Smooth muscle cell (in vitro differentiated cells): ENCODE measurements at regions not wholly inside any gene's neighbourhood (a gene's known extent, or its start where the extent isn't known, plus 50 kb on each side); places are given as distances from the start of the nearest gene placed in this dataset.

ENCODE experiments used
- DNase-seq: peaks from one replicate; lab custom pipeline; 2025; ENCODE audit not compliant: unreplicated experiment; lab: John Stamatoyannopoulos, UW
- H2AFZ ChIP-seq: fragments of 200-600 bp; sonication (generic); 2 replicates; pipeline ENCODE4 v1.6.0; 2016; ENCODE audit warnings: antibody characterized with exemption, low read depth, mild to moderate bottlenecking
- H3F3A ChIP-seq: fragments of 200-600 bp; sonication (generic); 2 replicates; pipeline ENCODE4 v1.6.0; 2017; ENCODE audit warnings: antibody characterized with exemption, low read depth
- H3K27ac ChIP-seq: fragments of 200-600 bp; sonication (generic); 2 replicates; pipeline ENCODE4 v1.5.1; 2016; ENCODE audit warnings: low read depth, mild to moderate bottlenecking
- H3K27me3 ChIP-seq: fragments of 200-600 bp; sonication (generic); 2 replicates; pipeline ENCODE4 v1.6.1; 2016; ENCODE audit warnings: low read depth, mild to moderate bottlenecking
- H3K36me3 ChIP-seq: fragments of 200-600 bp; sonication (generic); 2 replicates; pipeline ENCODE4 v1.5.1; 2016; ENCODE audit warnings: low read depth
- H3K4me1 ChIP-seq: fragments of 200-600 bp; sonication (generic); 2 replicates; pipeline ENCODE4 v1.5.1; 2016; ENCODE audit warnings: low read depth
- H3K4me2 ChIP-seq: fragments of 200-600 bp; sonication (generic); 2 replicates; pipeline ENCODE4 v1.6.0; 2016; ENCODE audit warnings: mild to moderate bottlenecking
- H3K4me3 ChIP-seq: fragments of 200-600 bp; sonication (generic); 2 replicates; pipeline ENCODE4 v1.5.1; 2016; ENCODE audit warnings: mild to moderate bottlenecking
- H3K79me2 ChIP-seq: fragments of 200-600 bp; sonication (generic); 2 replicates; pipeline ENCODE4 v1.6.0; 2016; ENCODE audit warnings: low read depth, mild to moderate bottlenecking
- H3K9ac ChIP-seq: fragments of 200-600 bp; sonication (generic); 2 replicates; pipeline ENCODE4 v1.6.0; 2016; ENCODE audit warnings: low read depth
- H3K9me3 ChIP-seq: fragments of 200-600 bp; sonication (generic); replicated peaks from 2 replicates; pipeline ENCODE4 v1.5.1; 2016; ENCODE audit warnings: low read depth
- H4K20me1 ChIP-seq: fragments of 200-600 bp; sonication (generic); 2 replicates; pipeline ENCODE4 v1.6.0; 2016; ENCODE audit warnings: low read depth
- CTCF ChIP-seq: fragments of 200-600 bp; sonication (generic); IDR thresholded peaks from 2 replicates; pipeline ENCODE4 v1.5.1; 2017; ENCODE audit warnings: borderline replicate concordance, mild to moderate bottlenecking, antibody characterized with exemption; ENCODE audit not compliant: insufficient read depth, poor library complexity, severe bottlenecking
- WGBS: methylation state at CpG from one replicate; pipeline ENCODE4 v1.1.7; 2016; ENCODE audit warnings: low lambda C conversion rate; 5-methylcytosine and 5-hydroxymethylcytosine counted together

GRCh38 chr13:80830431-80830830 is 489.5 kb upstream of the SPRY2 start:
- Histone ChIP-seq H3K4me2 (no peak overlapping the region), H2AFZ (no peak overlapping the region), H3K9ac (no peak overlapping the region), H3K27ac (no peak overlapping the region), H4K20me1 (no peaks in the 10 kb centered on the region), H3K79me2 (no peaks in the 10 kb centered on the region), H3K4me1 (no peaks in the 10 kb centered on the region), H3K4me3 (no peak overlapping the region), H3K27me3 (no peaks in the 10 kb centered on the region), H3K9me3 (peaks cover 5% of the 10 kb centered on the region), H3K36me3 (no peaks in the 10 kb centered on the region), H3F3A (no peaks in the 10 kb centered on the region)
- no peak for DNase-seq
- TF ChIP-seq CTCF, result no peak

GRCh38 chr13:80828759-80829158 is 487.8 kb upstream of the SPRY2 start:
- no peaks in the 10 kb centered on the region for H3K79me2 ChIP-seq
- no peaks in the 10 kb centered on the region for H3K4me1 ChIP-seq
- 85% methylated on average over 2 of the region's 2 CpGs for WGBS
- no peak overlapping the region for H3K4me2 ChIP-seq
- peaks cover 5% of the 10 kb centered on the region for H3K9me3 ChIP-seq
- no peaks in the 10 kb centered on the region for H4K20me1 ChIP-seq
- H3K4me3 ChIP-seq, result no peak overlapping the region
- no peaks in the 10 kb centered on the region for H3K36me3 ChIP-seq
- H3K27ac ChIP-seq, result no peak overlapping the region
- H3K9ac ChIP-seq, result no peak overlapping the region
- H3F3A ChIP-seq, result no peaks in the 10 kb centered on the region
- no peak for TF ChIP-seq CTCF
- no peak for DNase-seq
- H3K27me3 ChIP-seq, result no peaks in the 10 kb centered on the region
- H2AFZ ChIP-seq, result no peak overlapping the region

- no peak for TF ChIP-seq CTCF
Observed at GRCh38 chr13:80825276-80825675, 484.4 kb upstream of the SPRY2 start.

GRCh38 chr13:80824229-80824628 is 483.3 kb upstream of the SPRY2 start:
- H3K27me3 ChIP-seq, result no peaks in the 10 kb centered on the region
- H3K79me2 ChIP-seq, result no peaks in the 10 kb centered on the region
- H3K36me3 ChIP-seq, result no peaks in the 10 kb centered on the region
- no peak for DNase-seq
- H2AFZ ChIP-seq, result no peak overlapping the region
- no peak overlapping the region for H3K4me3 ChIP-seq
- no peak for TF ChIP-seq CTCF
- no peak overlapping the region for H3K4me2 ChIP-seq
- no peaks in the 10 kb centered on the region for H4K20me1 ChIP-seq
- H3K27ac ChIP-seq, result no peak overlapping the region
- WGBS, result 81% methylated on average over 1 of the region's 1 CpG
- H3K9ac ChIP-seq, result no peak overlapping the region
- no peaks in the 10 kb centered on the region for H3K4me1 ChIP-seq
- H3F3A ChIP-seq, result no peaks in the 10 kb centered on the region
- H3K9me3 ChIP-seq, result peaks cover 5% of the 10 kb centered on the region

More at GRCh38 chr13:80825276-80825675, 484.4 kb upstream of the SPRY2 start:
- Histone ChIP-seq H2AFZ (no peak overlapping the region), H3K4me1 (no peaks in the 10 kb centered on the region), H3K4me3 (no peak overlapping the region), H3K27me3 (no peaks in the 10 kb centered on the region), H3K9me3 (peaks cover 5% of the 10 kb centered on the region), H3K27ac (no peak overlapping the region), H3K4me2 (no peak overlapping the region), H3K9ac (no peak overlapping the region), H3K79me2 (no peaks in the 10 kb centered on the region), H3K36me3 (no peaks in the 10 kb centered on the region), H3F3A (no peaks in the 10 kb centered on the region), H4K20me1 (no peaks in the 10 kb centered on the region)
- no peak for DNase-seq
- WGBS, result 84% methylated on average over 1 of the region's 1 CpG
